ENCODE measurements at regions not wholly inside any gene's neighbourhood (a gene's known extent, or its start where the extent isn't known, plus 50 kb on each side); places are given as distances from the start of the nearest gene placed in this dataset.

DNA sequence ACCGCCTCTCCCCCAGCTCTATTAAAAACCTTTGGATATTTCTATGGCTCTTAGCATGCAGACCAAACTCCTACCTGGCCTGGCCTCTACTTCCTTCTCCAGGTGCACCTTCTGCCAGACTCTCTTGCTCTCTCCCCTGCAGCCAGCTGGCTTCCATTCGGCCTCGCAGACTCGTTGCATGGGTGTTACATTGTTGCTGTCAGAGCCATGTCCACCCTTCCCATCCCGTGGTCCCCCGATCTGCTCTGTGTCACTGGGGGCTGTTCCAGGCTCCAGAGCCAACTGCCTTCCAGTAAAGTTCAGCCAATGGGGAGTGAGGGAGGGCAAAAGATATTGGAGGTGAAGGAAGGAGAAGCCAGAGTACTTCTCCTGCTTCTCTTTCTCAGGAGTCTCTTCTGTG lies 112.5 kb upstream of the LGALSL start:
- ATAC-seq (ENCODE audit: insufficient number of reproducible peaks, low FRiP score, low read depth) (no peak), DNase-seq (ENCODE audit: low spot score) (no peak)
- no peaks in the 10 kb centered on the region for H3K36me3 ChIP-seq
- H3K4me3 ChIP-seq, result no peak overlapping the region
- no peaks in the 10 kb centered on the region for H3K27me3 ChIP-seq (replicated peaks; ENCODE audit: insufficient read depth)
- TF ChIP-seq, protein P1, sequence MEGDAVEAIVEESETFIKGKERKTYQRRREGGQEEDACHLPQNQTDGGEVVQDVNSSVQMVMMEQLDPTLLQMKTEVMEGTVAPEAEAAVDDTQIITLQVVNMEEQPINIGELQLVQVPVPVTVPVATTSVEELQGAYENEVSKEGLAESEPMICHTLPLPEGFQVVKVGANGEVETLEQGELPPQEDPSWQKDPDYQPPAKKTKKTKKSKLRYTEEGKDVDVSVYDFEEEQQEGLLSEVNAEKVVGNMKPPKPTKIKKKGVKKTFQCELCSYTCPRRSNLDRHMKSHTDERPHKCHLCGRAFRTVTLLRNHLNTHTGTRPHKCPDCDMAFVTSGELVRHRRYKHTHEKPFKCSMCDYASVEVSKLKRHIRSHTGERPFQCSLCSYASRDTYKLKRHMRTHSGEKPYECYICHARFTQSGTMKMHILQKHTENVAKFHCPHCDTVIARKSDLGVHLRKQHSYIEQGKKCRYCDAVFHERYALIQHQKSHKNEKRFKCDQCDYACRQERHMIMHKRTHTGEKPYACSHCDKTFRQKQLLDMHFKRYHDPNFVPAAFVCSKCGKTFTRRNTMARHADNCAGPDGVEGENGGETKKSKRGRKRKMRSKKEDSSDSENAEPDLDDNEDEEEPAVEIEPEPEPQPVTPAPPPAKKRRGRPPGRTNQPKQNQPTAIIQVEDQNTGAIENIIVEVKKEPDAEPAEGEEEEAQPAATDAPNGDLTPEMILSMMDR (IDR thresholded peaks at IDR 0.05), result no peak
- H3K27ac ChIP-seq, result no peak overlapping the region
- H3K9me3 ChIP-seq, result no peaks in the 10 kb centered on the region
- H3K4me1 ChIP-seq (ENCODE audit: control insufficient read depth in 1 of 2, low read depth in 2 of 2), result no peaks in the 10 kb centered on the region

DNA sequence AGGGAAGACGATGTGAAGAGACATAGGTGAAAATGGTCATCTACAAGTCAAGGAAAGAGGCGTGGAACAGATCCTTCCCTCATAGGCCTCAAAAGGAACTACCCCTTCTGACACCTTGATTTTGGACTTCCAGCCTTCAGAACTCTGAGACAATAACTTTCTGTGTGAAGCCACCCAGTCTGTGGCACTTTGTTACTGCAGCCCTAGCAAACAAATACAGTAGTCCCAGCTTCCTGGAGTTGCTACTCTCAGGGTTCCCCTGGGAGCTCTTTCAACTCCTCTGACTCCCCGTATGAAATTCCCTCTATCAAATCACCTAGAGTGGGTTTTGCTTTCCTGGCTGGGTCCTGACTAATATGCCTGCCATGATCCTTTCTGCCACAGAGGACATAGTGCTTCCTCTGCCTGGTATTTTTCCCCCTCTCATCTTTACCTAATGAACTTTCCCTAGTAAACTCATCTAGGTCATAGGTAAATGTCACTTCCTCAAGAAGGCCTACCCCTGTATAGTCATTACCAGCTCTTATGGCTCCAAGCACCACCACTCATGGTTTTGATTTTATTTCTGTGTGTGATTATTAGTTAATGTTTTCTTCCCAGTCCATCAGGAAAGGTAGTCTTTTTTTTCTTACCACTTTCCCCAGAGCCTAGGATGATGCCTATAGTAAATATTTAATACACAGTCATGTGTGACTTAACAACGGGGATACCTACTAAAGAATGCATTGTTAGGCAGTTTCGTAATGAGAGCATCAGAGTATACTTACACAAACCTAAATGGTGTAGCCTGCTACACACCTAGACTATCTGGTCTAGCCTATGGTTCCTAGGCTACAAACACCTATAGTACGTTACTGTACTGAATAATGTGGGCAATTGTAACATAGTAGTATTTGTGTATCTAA lies 111.5 kb upstream of the LGALSL start:
- Histone ChIP-seq H3K36me3 (no peaks in the 10 kb centered on the region), H3K27ac (no peak overlapping the region), H3K4me3 (no peak overlapping the region), H3K9me3 (no peaks in the 10 kb centered on the region), H3K4me1 (ENCODE audit: control insufficient read depth in 1 of 2, low read depth in 2 of 2) (no peaks in the 10 kb centered on the region), H3K27me3 (replicated peaks; ENCODE audit: insufficient read depth) (no peaks in the 10 kb centered on the region)
- DNase-seq (ENCODE audit: low spot score) (no peak), ATAC-seq (ENCODE audit: insufficient number of reproducible peaks, low FRiP score, low read depth) (no peak)
- TF ChIP-seq, protein P1 (IDR thresholded peaks at IDR 0.05), result no peak

- no peak overlapping the region for H3K27ac ChIP-seq
- DNase-seq (ENCODE audit: low spot score), result no peak
- H3K27me3 ChIP-seq (replicated peaks; ENCODE audit: insufficient read depth), result no peaks in the 10 kb centered on the region
- no peak overlapping the region for H3K4me3 ChIP-seq
- no peaks in the 10 kb centered on the region for H3K9me3 ChIP-seq
- H3K36me3 ChIP-seq, result no peaks in the 10 kb centered on the region
- no peak for ATAC-seq (ENCODE audit: insufficient number of reproducible peaks, low FRiP score, low read depth)
- H3K4me1 ChIP-seq (ENCODE audit: control insufficient read depth in 1 of 2, low read depth in 2 of 2), result peaks cover 0 to 8% of the 10 kb centered on the region in 2 donors
- TF ChIP-seq, protein P1 (IDR thresholded peaks at IDR 0.05), result no peak
These were observed 108.9 kb upstream of the LGALSL start for GRCh38 chr2:64344999-64345576.

DNA sequence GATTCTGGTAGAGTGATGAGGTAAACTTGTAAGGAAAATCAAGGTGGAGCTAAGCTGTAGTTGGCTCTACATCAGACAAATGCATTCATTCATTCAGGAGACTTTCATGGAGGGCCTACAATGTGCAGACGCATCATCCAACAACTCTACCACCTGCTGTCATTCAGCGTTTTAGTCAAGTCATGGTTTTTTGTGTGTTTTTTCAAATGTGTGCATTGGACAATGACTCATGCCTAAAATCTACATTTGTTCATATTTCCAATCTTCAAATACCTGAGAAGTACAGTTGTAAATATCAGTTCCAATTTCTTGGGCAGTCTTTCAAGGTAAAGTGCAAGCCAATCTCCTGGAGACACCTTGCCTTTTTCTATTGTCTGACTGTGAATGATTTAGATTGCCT lies 108.0 kb upstream of the LGALSL start:
- H3K27ac ChIP-seq, result no peak overlapping the region
- no peaks in the 10 kb centered on the region for H3K9me3 ChIP-seq
- ATAC-seq (ENCODE audit: insufficient number of reproducible peaks, low FRiP score, low read depth) (no peak), DNase-seq (ENCODE audit: low spot score) (no peak)
- no peaks in the 10 kb centered on the region for H3K27me3 ChIP-seq (replicated peaks; ENCODE audit: insufficient read depth)
- H3K36me3 ChIP-seq, result no peaks in the 10 kb centered on the region
- no peak overlapping the region for H3K4me3 ChIP-seq
- peaks cover 0 to 8% of the 10 kb centered on the region in 2 donors for H3K4me1 ChIP-seq (ENCODE audit: control insufficient read depth in 1 of 2, low read depth in 2 of 2)
- TF ChIP-seq, protein P1 (IDR thresholded peaks at IDR 0.05), result no peak

DNA sequence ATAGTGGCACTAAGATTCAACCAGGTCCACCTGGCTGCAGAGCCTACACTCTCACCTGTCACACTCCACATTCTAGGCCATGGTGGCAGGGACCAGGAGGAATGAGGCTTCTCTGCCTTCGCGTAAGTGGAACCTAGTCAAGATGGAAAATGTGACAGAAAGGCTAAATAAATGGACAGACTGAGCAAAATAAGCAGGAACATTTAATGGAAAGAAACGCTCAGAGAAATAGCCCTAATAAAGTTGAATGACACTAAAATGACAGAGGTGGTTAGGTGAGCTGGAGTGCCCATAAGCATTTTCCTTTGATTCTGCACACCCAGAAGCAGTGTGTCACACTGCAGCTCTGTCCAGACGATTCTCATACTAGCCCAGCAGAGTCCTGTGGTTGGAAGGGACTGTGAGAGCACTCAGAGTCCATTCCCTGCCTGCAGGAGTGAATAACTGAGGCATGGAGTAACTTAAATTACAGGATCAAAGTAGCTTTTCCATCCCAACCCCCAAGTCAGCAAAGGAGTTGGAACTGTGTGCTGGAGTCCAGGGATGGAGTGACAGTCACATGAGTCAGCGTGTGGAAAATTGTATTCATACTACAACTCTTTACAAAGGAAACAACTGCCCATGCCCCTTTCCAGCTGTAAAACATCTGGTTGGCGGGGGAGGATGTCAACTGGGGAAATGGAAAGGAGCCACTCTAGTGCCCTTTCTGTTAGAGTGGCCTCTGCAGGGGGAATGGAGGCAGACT lies 105.4 kb upstream of the LGALSL start:
- H3K27ac ChIP-seq, result no peak overlapping the region
- DNase-seq (ENCODE audit: low spot score) (no peak), ATAC-seq (ENCODE audit: insufficient number of reproducible peaks, low FRiP score, low read depth) (no peak)
- H3K9me3 ChIP-seq, result no peaks in the 10 kb centered on the region
- TF ChIP-seq, protein P1 (IDR thresholded peaks at IDR 0.05), result no peak
- H3K27me3 ChIP-seq (replicated peaks; ENCODE audit: insufficient read depth), result no peaks in the 10 kb centered on the region
- no peak overlapping the region for H3K4me3 ChIP-seq
- no peaks in the 10 kb centered on the region for H3K36me3 ChIP-seq
- H3K4me1 ChIP-seq (ENCODE audit: control insufficient read depth in 1 of 2, low read depth in 2 of 2), result peaks cover 0 to 8% of the 10 kb centered on the region in 2 donors
